Spleen (tissue), 11 donors: ENCODE measurements at regions not wholly inside any gene's neighbourhood (a gene's known extent, or its start where the extent isn't known, plus 50 kb on each side); places are given as distances from the start of the nearest gene placed in this dataset.

Experiments used
- DNase-seq: peaks from one replicate; pipeline ENCODE4 v3.0.0-alpha.2; 2020
- H3K27ac ChIP-seq, 8 donors: fragments of 200-600 bp; sonication (generic) in 7 of 8; 1 replicate in 4 of 8; 2 replicates in 4 of 8; pipeline versions ENCODE4 v1.5.0 to v1.8.0; 2016 to 2021; ENCODE audit warnings: inconsistent platforms in 4 of 8, mild to moderate bottlenecking in 4 of 8, moderate library complexity in 1 of 8
- H3K27me3 ChIP-seq, 7 donors: fragments of 200-600 bp; sonication (generic) in 6 of 7; replicated peaks in 1 of 7; 1 replicate in 4 of 7; 2 replicates in 3 of 7; pipeline versions ENCODE4 v1.5.0 to v1.8.0; 2016 to 2021; ENCODE audit warnings: inconsistent platforms in 3 of 7, mild to moderate bottlenecking in 1 of 7
- H3K36me3 ChIP-seq, 6 donors: fragments of 200-600 bp; sonication (generic) in 5 of 6; 1 replicate in 4 of 6; 2 replicates in 2 of 6; pipeline versions ENCODE4 v1.5.0 to v1.8.0; 2016 to 2021; ENCODE audit warnings: inconsistent platforms in 2 of 6
- H3K4me1 ChIP-seq, 6 donors: fragments of 200-600 bp; sonication (generic) in 5 of 6; 1 replicate in 3 of 6; 2 replicates in 3 of 6; pipeline versions ENCODE4 v1.5.0 to v1.8.0; 2016 to 2021; ENCODE audit warnings: inconsistent platforms in 3 of 6
- H3K4me3 ChIP-seq, 8 donors: fragments of 200-600 bp; sonication (generic) in 7 of 8; 1 replicate in 4 of 8; 2 replicates in 4 of 8; pipeline versions ENCODE4 v1.5.0 to v1.8.0; 2016 to 2021; ENCODE audit warnings: inconsistent platforms in 4 of 8, mild to moderate bottlenecking in 4 of 8, moderate library complexity in 2 of 8
- H3K9me3 ChIP-seq, 8 donors: fragments of 200-600 bp; sonication (generic) in 7 of 8; 1 replicate in 4 of 8; 2 replicates in 4 of 8; pipeline versions ENCODE4 v1.5.0 to v1.8.0; 2016 to 2021; ENCODE audit warnings: inconsistent platforms in 4 of 8
- POLR2A ChIP-seq, 3 donors: fragments of 450-650 bp; IDR thresholded peaks; one replicate each; pipeline ENCODE4 v1.5.1; 2017; ENCODE audit warnings: antibody characterized with exemption in 3 of 3, mild to moderate bottlenecking in 1 of 3
- POLR2AphosphoS5 ChIP-seq, 3 donors: sonication (generic); formaldehyde crosslinking; IDR thresholded peaks; one replicate each; pipeline ENCODE4 v1.5.1; 2017; ENCODE audit warnings: antibody characterized with exemption in 3 of 3
- WGBS, 5 donors: extraction: QIAGEN DNeasy Blood & Tissue Kit in 3 of 5; methylation state at CpG; one replicate each; pipeline versions ENCODE4 v1.1.5 to v1.1.7; 2013 to 2018; 5-methylcytosine and 5-hydroxymethylcytosine counted together
- intact Hi-C: fragments of 100-400 bp; cut with DNase I; formaldehyde crosslinking; loops from one replicate; pipeline ENCODE4 v1.15.0; 2023; ENCODE audit warnings: low total_unique reads
- TF ChIP-seq, protein P1 (sequence below), 11 experiments: fragments of 200-600 bp in 7 of 11; fragments of 450-650 bp in 4 of 11; sonication (generic) in 4 of 11; IDR thresholded peaks in 8 of 11; conservative IDR thresholded peaks in 3 of 11; 1 replicate in 7 of 11; 2 replicates in 4 of 11; pipeline versions ENCODE4 v1.4.0 to v1.8.0; 2016 to 2021; ENCODE audit warnings: antibody characterized with exemption in 11 of 11, inconsistent platforms in 4 of 11, mild to moderate bottlenecking in 1 of 11
- donor health status: healthy with polysubstance abuse.
- donor health status: DM: no; HTN: no; CAD: no; lungs with moderate emphysema.
- donor health status: DM: no; HTN: no; CAD: no.
- donor health status: Bipolar disorder and iron deficiency.
- donor health status: healthy.
- donor health status: DM: no; HTN: no; CAD: no.
- donor health status: DM: yes; HTN: yes; CAD: no.

DNA sequence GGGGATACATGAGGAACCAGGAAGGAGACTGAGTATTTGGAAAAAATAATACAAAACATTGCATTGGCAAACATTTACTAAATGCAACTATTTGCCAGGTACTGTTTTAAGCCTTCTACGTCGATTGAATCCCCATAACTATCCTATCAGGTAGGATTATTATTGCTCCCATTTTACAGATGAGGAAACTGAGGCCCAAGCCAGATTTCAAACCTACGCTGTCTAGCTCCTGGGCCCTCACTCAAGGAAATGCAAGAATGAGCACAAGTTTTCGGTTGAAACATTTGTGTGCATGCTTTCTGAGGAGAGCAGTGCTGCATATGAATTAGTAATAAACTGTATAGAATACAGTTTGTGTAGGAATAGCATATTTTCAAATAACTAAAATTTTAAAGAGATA lies 206.7 kb downstream of the CEP135 start:
- Histone ChIP-seq H3K36me3 (no peaks in the 10 kb centered on the region), H3K9me3 (no peaks in the 10 kb centered on the region), H3K4me1 (no peaks in the 10 kb centered on the region), H3K27ac (no peak overlapping the region), H3K4me3 (no peak overlapping the region), H3K27me3 (no peaks in the 10 kb centered on the region)
- 92 to 99% (median 96%) methylated on average over 4 of the region's 4 CpGs for whole genome bisulfite sequencing, 5 donors
- no peak for DNase-seq
- intact Hi-C loops = no loop called here
- TF ChIP-seq, protein P1, sequence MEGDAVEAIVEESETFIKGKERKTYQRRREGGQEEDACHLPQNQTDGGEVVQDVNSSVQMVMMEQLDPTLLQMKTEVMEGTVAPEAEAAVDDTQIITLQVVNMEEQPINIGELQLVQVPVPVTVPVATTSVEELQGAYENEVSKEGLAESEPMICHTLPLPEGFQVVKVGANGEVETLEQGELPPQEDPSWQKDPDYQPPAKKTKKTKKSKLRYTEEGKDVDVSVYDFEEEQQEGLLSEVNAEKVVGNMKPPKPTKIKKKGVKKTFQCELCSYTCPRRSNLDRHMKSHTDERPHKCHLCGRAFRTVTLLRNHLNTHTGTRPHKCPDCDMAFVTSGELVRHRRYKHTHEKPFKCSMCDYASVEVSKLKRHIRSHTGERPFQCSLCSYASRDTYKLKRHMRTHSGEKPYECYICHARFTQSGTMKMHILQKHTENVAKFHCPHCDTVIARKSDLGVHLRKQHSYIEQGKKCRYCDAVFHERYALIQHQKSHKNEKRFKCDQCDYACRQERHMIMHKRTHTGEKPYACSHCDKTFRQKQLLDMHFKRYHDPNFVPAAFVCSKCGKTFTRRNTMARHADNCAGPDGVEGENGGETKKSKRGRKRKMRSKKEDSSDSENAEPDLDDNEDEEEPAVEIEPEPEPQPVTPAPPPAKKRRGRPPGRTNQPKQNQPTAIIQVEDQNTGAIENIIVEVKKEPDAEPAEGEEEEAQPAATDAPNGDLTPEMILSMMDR (IDR thresholded peaks at IDR 0.05 in 8 of 11, conservative IDR thresholded peaks at IDR 0.05 in 3 of 11) = no peak
- TF ChIP-seq POLR2A (IDR thresholded peaks at IDR 0.05) (no peak), POLR2AphosphoS5 (IDR thresholded peaks at IDR 0.05) (no peak)

DNA sequence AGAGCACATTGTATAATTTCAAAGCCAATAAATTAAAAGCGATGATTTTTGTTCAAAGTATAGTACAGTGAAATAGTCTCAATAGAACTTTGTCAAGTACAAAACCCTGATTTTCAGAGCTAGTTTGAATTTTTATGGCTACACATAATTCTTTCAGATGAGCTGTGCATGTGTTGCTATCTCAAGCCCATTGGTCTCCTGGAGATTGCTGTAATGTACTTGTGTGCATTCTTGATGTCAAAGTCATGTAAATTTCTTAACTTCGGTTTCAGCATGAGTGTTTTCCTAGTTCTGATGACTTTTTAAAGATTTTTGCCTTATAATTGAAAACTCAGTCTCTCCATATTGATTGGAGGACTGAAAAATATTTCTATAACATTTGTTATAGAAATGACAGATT lies 200.8 kb downstream of the CEP135 start:
- no peak overlapping the region for H3K4me3 ChIP-seq
- H3K27ac ChIP-seq = no peak overlapping the region
- H3K27me3 ChIP-seq = no peaks in the 10 kb centered on the region
- no peak for DNase-seq
- WGBS, 5 donors = 48 to 89% (median 72%) methylated on average over 2 of the region's 2 CpGs
- TF ChIP-seq POLR2AphosphoS5 (IDR thresholded peaks at IDR 0.05) = no peak
- TF ChIP-seq, protein P1 (IDR thresholded peaks at IDR 0.05 in 8 of 11, conservative IDR thresholded peaks at IDR 0.05 in 3 of 11) = no peak
- no peak for TF ChIP-seq POLR2A (IDR thresholded peaks at IDR 0.05)
- no peaks in the 10 kb centered on the region for H3K9me3 ChIP-seq
- intact Hi-C loops = no loop called here
- no peaks in the 10 kb centered on the region for H3K4me1 ChIP-seq
- no peaks in the 10 kb centered on the region for H3K36me3 ChIP-seq

DNA sequence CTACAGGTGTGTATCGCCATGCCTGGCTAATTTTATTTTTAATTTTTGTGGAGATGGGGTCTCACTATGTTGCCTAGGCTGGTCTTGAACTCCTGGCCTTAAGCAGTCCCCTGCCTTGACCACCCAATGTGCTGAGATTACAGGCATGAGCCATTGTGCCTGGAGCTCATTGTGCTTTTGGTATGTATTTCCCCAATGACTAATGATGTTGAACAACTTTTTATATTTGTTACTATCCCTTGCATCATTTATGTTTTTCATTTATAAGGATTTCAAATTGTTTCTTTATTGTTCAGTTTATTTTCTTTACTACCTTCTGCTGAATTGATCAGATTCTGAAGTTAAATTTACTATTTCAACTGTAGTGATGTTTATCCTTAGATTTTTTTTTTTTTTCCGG lies 199.7 kb downstream of the CEP135 start:
- no peak overlapping the region for H3K27ac ChIP-seq

DNA sequence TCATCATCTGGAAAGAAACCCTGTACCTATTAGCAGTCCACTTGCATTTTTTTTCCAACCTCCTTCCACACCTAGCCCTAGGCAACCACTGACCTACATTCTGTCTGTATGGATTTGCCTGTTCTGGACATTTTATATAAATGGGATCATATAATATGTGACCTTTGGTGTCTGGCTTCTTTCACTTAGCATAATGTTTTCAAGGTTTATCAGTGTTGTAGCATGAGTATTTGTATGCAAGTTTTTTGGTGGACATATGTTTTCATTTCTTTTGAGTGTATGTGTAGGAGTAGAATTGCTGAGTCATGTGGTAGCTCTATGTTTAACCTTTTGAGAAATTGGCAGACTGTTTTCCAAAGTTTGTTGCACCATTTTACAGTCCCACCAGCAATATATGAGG lies 198.6 kb downstream of the CEP135 start:
- intact Hi-C loops = no loop called here
- H3K9me3 ChIP-seq = no peaks in the 10 kb centered on the region
- no peaks in the 10 kb centered on the region for H3K4me1 ChIP-seq
- DNase-seq = no peak
- no peaks in the 10 kb centered on the region for H3K36me3 ChIP-seq
- TF ChIP-seq, protein P1 (IDR thresholded peaks at IDR 0.05 in 8 of 11, conservative IDR thresholded peaks at IDR 0.05 in 3 of 11) = no peak
- TF ChIP-seq POLR2A (IDR thresholded peaks at IDR 0.05) (no peak), POLR2AphosphoS5 (IDR thresholded peaks at IDR 0.05) (no peak)
- no peaks in the 10 kb centered on the region for H3K27me3 ChIP-seq
- no peak overlapping the region for H3K27ac ChIP-seq
- H3K4me3 ChIP-seq = no peak overlapping the region

More for the DNA sequence above, 199.7 kb downstream of the CEP135 start:
- DNase-seq = no peak
- intact Hi-C loops = no loop called here
- no peaks in the 10 kb centered on the region for H3K4me1 ChIP-seq
- no peaks in the 10 kb centered on the region for H3K9me3 ChIP-seq
- no peak for TF ChIP-seq POLR2A (IDR thresholded peaks at IDR 0.05)
- no peak for TF ChIP-seq POLR2AphosphoS5 (IDR thresholded peaks at IDR 0.05)
- TF ChIP-seq, protein P1 (IDR thresholded peaks at IDR 0.05 in 8 of 11, conservative IDR thresholded peaks at IDR 0.05 in 3 of 11) = no peak
- H3K36me3 ChIP-seq = no peaks in the 10 kb centered on the region
- H3K27me3 ChIP-seq = no peaks in the 10 kb centered on the region
- H3K4me3 ChIP-seq = no peak overlapping the region
- WGBS, 5 donors = 91 to 96% (median 94%) methylated on average over 2 of the region's 2 CpGs
